22Rv1 (cell line): ENCODE measurements at regions not wholly inside any gene's neighbourhood (a gene's known extent, or its start where the extent isn't known, plus 50 kb on each side); places are given as distances from the start of the nearest gene placed in this dataset.

Experiments
- H3K27ac ChIP-seq: fragments of 450-650 bp; 2 replicates; pipeline ENCODE4 v1.5.1; 2017
- ZFX ChIP-seq: fragments of 450-650 bp; IDR thresholded peaks from 2 replicates; pipeline ENCODE4 v1.6.1; 2017; ENCODE audit warnings: antibody characterized with exemption, borderline replicate concordance
- TF ChIP-seq, protein P1 (sequence below): fragments of 450-650 bp; IDR thresholded peaks from 2 replicates; pipeline ENCODE4 v1.5.1; 2017; ENCODE audit warnings: mild to moderate bottlenecking

DNA sequence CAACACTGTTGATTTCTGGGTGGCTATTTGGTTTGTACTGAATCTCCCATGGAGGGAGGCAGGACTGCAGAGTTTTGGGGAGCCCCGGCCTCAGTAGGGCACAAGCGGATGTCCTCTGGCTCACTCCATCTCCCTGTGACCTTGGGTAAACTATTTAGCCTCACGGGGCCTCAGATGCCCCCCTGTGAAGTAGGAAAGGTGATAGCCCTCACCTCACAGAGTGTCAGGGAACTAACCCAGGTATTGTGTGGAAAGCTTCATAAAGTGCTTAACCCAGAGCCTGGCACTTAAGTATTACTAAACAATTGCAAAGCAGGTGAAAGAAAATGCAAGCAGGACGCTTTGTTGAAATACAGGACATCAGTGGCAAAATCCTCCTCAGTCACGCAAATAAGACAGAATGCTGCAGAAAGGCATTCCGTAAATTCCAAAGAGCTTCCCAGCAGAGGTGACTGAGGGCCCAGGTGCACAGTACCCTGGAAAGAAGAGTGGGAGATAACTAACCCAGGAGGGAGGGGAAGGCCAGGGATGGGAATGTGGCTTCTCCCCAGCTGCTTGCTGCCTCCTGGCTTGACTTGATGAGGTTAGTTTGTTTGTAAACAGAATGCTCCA lies 436.3 kb downstream of the PRDM2 start:
- TF ChIP-seq, protein P1, sequence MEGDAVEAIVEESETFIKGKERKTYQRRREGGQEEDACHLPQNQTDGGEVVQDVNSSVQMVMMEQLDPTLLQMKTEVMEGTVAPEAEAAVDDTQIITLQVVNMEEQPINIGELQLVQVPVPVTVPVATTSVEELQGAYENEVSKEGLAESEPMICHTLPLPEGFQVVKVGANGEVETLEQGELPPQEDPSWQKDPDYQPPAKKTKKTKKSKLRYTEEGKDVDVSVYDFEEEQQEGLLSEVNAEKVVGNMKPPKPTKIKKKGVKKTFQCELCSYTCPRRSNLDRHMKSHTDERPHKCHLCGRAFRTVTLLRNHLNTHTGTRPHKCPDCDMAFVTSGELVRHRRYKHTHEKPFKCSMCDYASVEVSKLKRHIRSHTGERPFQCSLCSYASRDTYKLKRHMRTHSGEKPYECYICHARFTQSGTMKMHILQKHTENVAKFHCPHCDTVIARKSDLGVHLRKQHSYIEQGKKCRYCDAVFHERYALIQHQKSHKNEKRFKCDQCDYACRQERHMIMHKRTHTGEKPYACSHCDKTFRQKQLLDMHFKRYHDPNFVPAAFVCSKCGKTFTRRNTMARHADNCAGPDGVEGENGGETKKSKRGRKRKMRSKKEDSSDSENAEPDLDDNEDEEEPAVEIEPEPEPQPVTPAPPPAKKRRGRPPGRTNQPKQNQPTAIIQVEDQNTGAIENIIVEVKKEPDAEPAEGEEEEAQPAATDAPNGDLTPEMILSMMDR = no peak
- TF ChIP-seq ZFX = no peak
- no peak overlapping the region for H3K27ac ChIP-seq

DNA sequence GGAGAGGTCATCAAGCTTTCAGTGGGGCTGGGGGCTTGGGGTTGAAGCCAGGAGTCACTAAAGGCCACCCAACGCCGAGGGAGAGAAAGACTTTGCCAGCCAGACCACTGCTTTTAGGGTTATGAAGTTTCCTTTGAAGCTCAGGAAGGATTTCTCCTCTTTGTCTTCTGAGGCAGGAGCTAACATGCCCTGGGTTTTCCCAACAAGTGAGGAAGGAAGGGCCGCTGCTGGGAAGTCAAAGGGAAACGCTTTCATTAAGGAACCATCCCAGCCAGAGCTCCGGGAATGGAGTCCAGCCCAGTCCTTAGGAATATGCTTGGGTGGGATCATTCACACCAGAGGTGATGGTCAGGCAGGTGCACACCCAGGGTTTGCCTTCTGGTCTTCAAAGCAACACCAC lies 436.9 kb downstream of the PRDM2 start:
- H3K27ac ChIP-seq = no peak overlapping the region
- TF ChIP-seq ZFX = no peak
- TF ChIP-seq, protein P1 = no peak

DNA sequence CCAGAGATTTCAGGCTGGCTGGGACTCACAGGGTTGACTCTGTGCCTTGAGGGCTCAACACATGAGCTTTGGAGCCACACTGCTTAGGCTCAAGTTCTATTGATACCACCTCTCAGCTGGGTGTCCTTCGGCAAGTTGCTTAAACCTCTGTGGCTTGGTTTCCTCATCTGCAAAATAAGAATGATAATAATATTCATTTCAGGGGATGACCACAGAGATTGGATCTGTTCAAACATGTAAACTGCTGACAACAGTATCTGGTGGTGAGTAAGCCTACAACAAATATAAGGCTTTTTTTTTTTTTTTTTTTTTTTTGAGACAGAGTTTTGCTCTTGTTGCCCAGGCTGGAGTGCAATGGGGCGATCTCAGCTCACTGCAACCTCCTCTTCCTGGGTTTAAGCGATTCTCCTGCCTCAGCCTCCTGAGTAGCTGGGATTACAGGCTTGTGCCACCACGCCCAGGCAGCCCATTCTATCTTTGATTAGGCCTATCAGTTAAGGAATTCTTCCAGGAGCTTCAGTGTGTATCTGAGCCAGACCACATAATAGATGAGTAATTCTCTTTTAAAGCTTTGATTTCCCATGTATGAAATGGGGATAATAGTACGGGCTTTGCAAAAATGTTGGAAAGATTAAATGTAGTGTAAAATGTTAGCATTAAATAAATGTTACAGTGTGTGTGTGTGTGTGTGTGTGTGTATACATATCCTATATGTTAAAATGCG lies 437.6 kb downstream of the PRDM2 start:
- H3K27ac ChIP-seq = no peak overlapping the region
- TF ChIP-seq, protein P1 = no peak
- no peak for TF ChIP-seq ZFX

DNA sequence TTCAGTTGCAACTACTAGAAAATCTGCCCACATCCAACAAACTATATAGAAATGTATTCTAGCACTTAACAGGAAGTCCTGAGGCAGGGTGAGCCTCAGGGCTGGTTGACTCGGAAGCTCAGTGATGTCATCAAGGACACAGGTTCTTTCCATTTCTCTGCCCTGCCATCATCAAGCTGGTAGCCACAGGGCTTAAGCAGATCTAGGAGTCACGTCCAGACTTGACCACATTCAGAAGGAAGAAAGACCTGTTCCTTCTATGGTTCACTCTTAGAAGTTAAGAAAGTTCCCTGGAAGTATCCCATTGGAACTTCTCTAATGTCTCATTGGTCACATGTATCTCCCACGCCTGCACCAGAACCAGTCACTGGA lies 438.1 kb downstream of the PRDM2 start:
- no peak overlapping the region for H3K27ac ChIP-seq

GRCh38 chr1:14138687-14139086 lies 438.7 kb downstream of the PRDM2 start:
- no peak overlapping the region for H3K27ac ChIP-seq

More for the DNA sequence above, 438.1 kb downstream of the PRDM2 start:
- TF ChIP-seq, protein P1 = no peak
- no peak for TF ChIP-seq ZFX

GRCh38 chr1:14140831-14141401 lies 440.9 kb downstream of the PRDM2 start:
- H3K27ac ChIP-seq = no peak overlapping the region
- no peak for TF ChIP-seq ZFX
- TF ChIP-seq, protein P1 = no peak

More at GRCh38 chr1:14138687-14139086, 438.7 kb downstream of the PRDM2 start:
- TF ChIP-seq, protein P1 = no peak
- TF ChIP-seq ZFX = no peak

- no peak overlapping the region for H3K27ac ChIP-seq
- TF ChIP-seq, protein P1 = no peak
- no peak for TF ChIP-seq ZFX
Observed at GRCh38 chr1:14141656-14142055, 441.7 kb downstream of the PRDM2 start.
